OCI-LY7 (cell line): ENCODE measurements at regions not wholly inside any gene's neighbourhood (a gene's known extent, or its start where the extent isn't known, plus 50 kb on each side); places are given as distances from the start of the nearest gene placed in this dataset.

Experiments
- CTCF ChIP-seq: fragments of 200-600 bp; sonication (generic); conservative IDR thresholded peaks from 2 replicates; pipeline ENCODE4 v1.5.1; 2014; ENCODE audit warnings: mild to moderate bottlenecking, antibody characterized with exemption, low read length, moderate library complexity, mixed read lengths
- EZH2phosphoT487 ChIP-seq: fragments of 200-600 bp; sonication (generic); IDR thresholded peaks from 2 replicates; pipeline ENCODE4 v1.6.1; 2018; ENCODE audit warnings: low read depth, borderline replicate concordance, mild to moderate bottlenecking, mixed run types, antibody characterized with exemption, low read length, moderate library complexity, mixed read lengths

GRCh38 chr13:106786006-106786563, 218.1 kb upstream of the ARGLU1 start:
- TF ChIP-seq CTCF (no peak), EZH2phosphoT487 (no peak)
